Activated T-helper 2 cell treated with anti-CD3 and anti-CD28 coated beads, Interferon-gamma antibody, Interleukin-2, Interleukin-4, amounts not matched to agents 10 μg/mL and 5 μg/mL and 100 μg/mL, durations not matched to agents 14 hours and 24 hours and 36 hours (primary cell): ENCODE measurements at regions not wholly inside any gene's neighbourhood (a gene's known extent, or its start where the extent isn't known, plus 50 kb on each side); places are given as distances from the start of the nearest gene placed in this dataset.

Source experiments
- DNase-seq: peaks from one replicate; pipeline ENCODE4 v3.0.0; 2021; ENCODE audit warnings: low spot score
- H3K27ac Mint-ChIP-seq: one replicate; pipeline ENCODE4 v1.8.0; 2021; ENCODE audit warnings: mixed read lengths
- H3K27me3 Mint-ChIP-seq: one replicate; pipeline ENCODE4 v1.8.0; 2021; ENCODE audit warnings: low read depth, mixed read lengths
- H3K36me3 Mint-ChIP-seq: one replicate; pipeline ENCODE4 v1.8.0; 2021; ENCODE audit warnings: low read depth, mixed read lengths
- H3K4me1 Mint-ChIP-seq: one replicate; pipeline ENCODE4 v1.8.0; 2021; ENCODE audit warnings: low read depth, mixed read lengths
- H3K4me3 Mint-ChIP-seq: one replicate; pipeline ENCODE4 v1.8.0; 2021; ENCODE audit warnings: low read depth, mild to moderate bottlenecking, moderate library complexity, mixed read lengths
- H3K9me3 Mint-ChIP-seq: one replicate; pipeline ENCODE4 v1.8.0; 2021; ENCODE audit warnings: mixed read lengths
- intact Hi-C: fragments of 100-400 bp; cut with micrococcal nuclease; formaldehyde crosslinking; loops from one replicate; pipeline ENCODE4 v1.15.1; 2023

GRCh38 chr15:46411900-46412299 lies 777.1 kb downstream of the SQOR start:
- no peaks in the 10 kb centered on the region for H3K27me3 Mint-ChIP-seq
- peaks cover 26% of the 10 kb centered on the region for H3K9me3 Mint-ChIP-seq
- no peak overlapping the region for H3K27ac Mint-ChIP-seq
- no peaks in the 10 kb centered on the region for H3K36me3 Mint-ChIP-seq
- intact Hi-C loops = no loop called here
- no peak overlapping the region for H3K4me3 Mint-ChIP-seq
- no peaks in the 10 kb centered on the region for H3K4me1 Mint-ChIP-seq
- no peak for DNase-seq

- Mint-ChIP-seq H3K36me3 (no peaks in the 10 kb centered on the region), H3K9me3 (peaks cover 31% of the 10 kb centered on the region), H3K4me1 (no peaks in the 10 kb centered on the region), H3K27me3 (no peaks in the 10 kb centered on the region), H3K27ac (no peak overlapping the region), H3K4me3 (no peak overlapping the region)
- no peak for DNase-seq
- intact Hi-C loops = no loop called here
These were observed 779.0 kb downstream of the SQOR start for GRCh38 chr15:46413799-46414198.

DNA sequence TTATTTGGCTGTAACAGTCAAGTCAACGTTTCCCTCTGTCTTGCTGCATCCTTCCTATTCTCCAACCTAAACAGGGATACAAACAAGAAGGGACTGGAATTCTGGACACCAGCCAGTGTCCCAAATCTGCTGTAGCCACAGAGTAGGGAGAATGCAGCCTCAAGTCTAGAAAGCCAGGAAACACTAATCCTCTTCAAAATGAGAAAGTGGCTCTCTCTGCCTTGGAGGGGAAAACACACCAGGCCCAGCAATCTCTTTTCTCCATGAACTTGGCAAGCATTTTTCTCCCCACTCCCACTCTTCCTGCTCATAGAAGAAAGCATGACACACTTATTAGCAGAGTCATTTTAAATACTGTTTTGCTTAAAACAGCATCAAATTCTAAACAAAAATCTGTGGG lies 781.7 kb downstream of the SQOR start:
- DNase-seq = no peak
- Mint-ChIP-seq H3K36me3 (no peaks in the 10 kb centered on the region), H3K9me3 (peaks cover 28% of the 10 kb centered on the region), H3K4me1 (no peaks in the 10 kb centered on the region), H3K27ac (no peak overlapping the region), H3K27me3 (no peaks in the 10 kb centered on the region), H3K4me3 (no peak overlapping the region)
- intact Hi-C loops = no loop called here

- no peaks in the 10 kb centered on the region for H3K27me3 Mint-ChIP-seq
- intact Hi-C loops = no loop called here
- H3K36me3 Mint-ChIP-seq = no peaks in the 10 kb centered on the region
- no peak for DNase-seq
- H3K4me1 Mint-ChIP-seq = no peaks in the 10 kb centered on the region
- H3K4me3 Mint-ChIP-seq = no peak overlapping the region
- no peak overlapping the region for H3K27ac Mint-ChIP-seq
- peaks cover 33% of the 10 kb centered on the region for H3K9me3 Mint-ChIP-seq
These were observed 786.2 kb downstream of the SQOR start for GRCh38 chr15:46420990-46421389.

DNA sequence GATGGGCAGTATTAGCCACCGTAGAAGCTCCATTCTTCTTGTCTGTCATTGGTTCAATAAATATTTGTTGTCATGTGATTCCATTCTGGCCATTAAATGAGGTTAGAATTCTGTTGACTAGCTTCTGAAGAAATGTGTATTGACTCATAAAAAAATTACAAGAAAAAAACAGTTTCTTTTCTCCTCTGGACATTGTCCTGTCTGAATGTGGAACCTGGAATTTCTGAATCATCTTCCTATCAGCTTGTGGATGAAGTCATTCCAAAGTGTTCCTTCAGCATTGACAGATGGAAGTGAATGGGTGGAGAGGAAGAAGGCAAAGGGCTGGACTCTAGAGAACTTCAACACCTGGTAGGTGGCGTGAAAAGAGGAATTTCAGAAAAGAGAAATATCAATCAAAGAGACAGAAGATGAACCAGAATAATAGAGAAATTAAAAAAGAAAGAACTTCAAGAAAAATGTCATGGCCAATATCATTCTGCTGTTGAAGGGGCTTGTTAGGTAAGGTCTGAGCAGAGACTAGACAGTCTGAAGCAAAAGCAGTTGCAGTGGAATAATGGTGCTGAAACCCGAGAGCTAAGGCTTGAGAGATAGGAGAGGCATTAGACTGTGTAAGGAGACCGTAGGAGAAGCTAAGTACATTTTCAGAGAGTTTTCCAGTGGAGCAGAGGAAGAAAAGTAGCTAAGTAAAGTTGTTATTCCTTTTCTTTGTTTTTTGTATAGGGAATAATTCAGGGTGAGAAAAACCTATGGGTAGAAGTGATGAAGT lies 806.6 kb downstream of the SQOR start:
- no peaks in the 10 kb centered on the region for H3K27me3 Mint-ChIP-seq
- H3K9me3 Mint-ChIP-seq = peaks cover 40% of the 10 kb centered on the region
- H3K4me1 Mint-ChIP-seq = no peaks in the 10 kb centered on the region
- intact Hi-C loops = no loop called here
- DNase-seq = no peak
- H3K27ac Mint-ChIP-seq = no peak overlapping the region
- H3K36me3 Mint-ChIP-seq = no peaks in the 10 kb centered on the region
- no peak overlapping the region for H3K4me3 Mint-ChIP-seq

DNA sequence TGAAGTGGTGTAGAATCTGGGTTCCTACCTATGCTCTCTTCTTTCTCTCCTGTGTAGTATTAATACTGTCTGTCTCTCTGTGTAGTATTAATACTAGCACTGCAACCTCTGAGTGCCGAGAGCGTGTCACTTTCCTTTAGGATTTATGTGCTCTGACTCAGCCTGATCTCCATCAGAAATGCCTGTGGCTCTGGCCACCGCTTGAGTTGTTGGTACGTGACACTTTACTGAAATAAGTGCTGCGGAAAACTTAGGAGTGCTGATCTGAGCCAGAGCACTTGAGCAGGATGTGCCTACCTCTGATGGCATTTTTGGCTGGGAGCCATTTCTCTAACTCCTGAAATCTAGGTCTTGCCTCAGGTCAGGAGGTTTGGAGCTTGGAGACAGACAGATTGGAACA lies 807.4 kb downstream of the SQOR start:
- Mint-ChIP-seq H3K9me3 (peaks cover 36% of the 10 kb centered on the region), H3K27ac (no peak overlapping the region), H3K4me1 (no peaks in the 10 kb centered on the region), H3K27me3 (no peaks in the 10 kb centered on the region), H3K36me3 (no peaks in the 10 kb centered on the region), H3K4me3 (no peak overlapping the region)
- intact Hi-C loops = no loop called here
- DNase-seq = no peak

- Mint-ChIP-seq H3K9me3 (peaks cover 36% of the 10 kb centered on the region), H3K27ac (no peak overlapping the region), H3K27me3 (no peaks in the 10 kb centered on the region), H3K36me3 (no peaks in the 10 kb centered on the region), H3K4me3 (no peak overlapping the region), H3K4me1 (no peaks in the 10 kb centered on the region)
- intact Hi-C loops = no loop called here
- no peak for DNase-seq
These were observed 808.2 kb downstream of the SQOR start for GRCh38 chr15:46442901-46443590.

DNA sequence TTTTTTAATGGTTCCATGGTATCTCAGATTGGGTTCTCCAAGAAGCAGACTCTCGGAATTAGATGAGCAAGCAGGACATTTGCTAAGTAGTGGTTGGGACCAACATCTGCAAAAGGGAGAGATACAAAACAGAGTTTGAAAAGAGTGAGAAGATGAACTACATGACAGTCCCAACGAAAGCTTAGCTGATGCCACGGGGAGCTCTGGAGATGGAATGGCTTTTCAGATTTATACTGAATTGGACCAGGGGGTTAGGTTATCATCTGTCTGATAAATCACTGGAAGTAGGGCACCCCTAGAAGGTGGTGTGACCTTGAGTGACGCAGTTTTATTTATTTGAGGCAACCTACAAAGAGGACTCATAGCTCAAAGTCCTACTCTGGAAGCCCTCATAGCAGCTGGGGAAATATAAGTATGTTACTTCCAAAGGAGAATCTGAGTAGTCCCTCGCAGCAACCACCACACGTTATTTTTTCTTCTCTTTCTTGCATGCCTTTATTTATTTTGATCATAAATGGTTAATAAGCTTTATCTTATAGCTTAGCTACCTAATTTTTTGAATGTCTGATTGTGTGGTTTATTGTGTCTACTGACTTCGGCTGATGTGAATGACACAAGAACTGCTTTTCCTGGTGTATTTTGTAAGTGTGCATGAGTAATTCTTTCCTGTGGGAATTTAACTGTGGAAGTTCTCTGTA lies 815.4 kb downstream of the SQOR start:
- intact Hi-C loops = no loop called here
- Mint-ChIP-seq H3K4me3 (no peak overlapping the region), H3K4me1 (no peaks in the 10 kb centered on the region), H3K9me3 (peaks cover 37% of the 10 kb centered on the region), H3K27me3 (no peaks in the 10 kb centered on the region), H3K36me3 (no peaks in the 10 kb centered on the region), H3K27ac (no peak overlapping the region)
- no peak for DNase-seq

GRCh38 chr15:46450810-46451182 lies 816.0 kb downstream of the SQOR start:
- DNase-seq = no peak
- no peaks in the 10 kb centered on the region for H3K4me1 Mint-ChIP-seq
- H3K27ac Mint-ChIP-seq = no peak overlapping the region
- no peaks in the 10 kb centered on the region for H3K36me3 Mint-ChIP-seq
- peaks cover 32% of the 10 kb centered on the region for H3K9me3 Mint-ChIP-seq
- H3K4me3 Mint-ChIP-seq = no peak overlapping the region
- H3K27me3 Mint-ChIP-seq = no peaks in the 10 kb centered on the region
- intact Hi-C loops = no loop called here

DNA sequence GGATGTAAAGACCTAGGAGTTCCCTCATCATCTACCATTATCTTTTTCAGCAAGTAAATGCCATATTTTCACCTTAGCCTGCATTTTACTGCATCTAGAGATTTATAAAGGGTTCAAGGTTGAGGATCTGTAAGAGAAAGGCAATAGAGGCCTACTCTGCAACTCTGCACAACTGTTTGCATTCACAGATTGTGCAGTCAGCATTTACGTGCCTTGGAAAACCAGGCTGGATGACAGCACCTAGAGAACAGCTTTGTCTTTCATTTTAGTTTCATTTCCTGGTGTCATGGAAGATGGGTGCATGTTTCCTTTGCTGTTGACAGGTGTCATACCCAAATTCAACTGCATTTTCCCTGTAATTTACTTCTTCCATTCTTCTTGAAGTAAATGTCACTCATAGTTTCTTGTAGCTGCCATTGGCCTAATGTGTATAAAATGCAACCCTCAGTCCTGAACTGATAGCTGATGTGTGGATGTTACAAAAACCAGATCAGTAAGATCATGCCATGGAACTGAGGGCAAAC lies 817.5 kb downstream of the SQOR start:
- Mint-ChIP-seq H3K27me3 (no peaks in the 10 kb centered on the region), H3K9me3 (peaks cover 31% of the 10 kb centered on the region), H3K27ac (no peak overlapping the region), H3K36me3 (no peaks in the 10 kb centered on the region), H3K4me1 (no peaks in the 10 kb centered on the region), H3K4me3 (no peak overlapping the region)
- no peak for DNase-seq
- intact Hi-C loops = no loop called here

GRCh38 chr15:46456456-46456855 lies 821.6 kb downstream of the SQOR start:
- intact Hi-C loops = no loop called here

GRCh38 chr15:46460431-46461094 lies 825.7 kb downstream of the SQOR start:
- Mint-ChIP-seq H3K27ac (no peak overlapping the region), H3K9me3 (peaks cover 24% of the 10 kb centered on the region), H3K4me1 (no peaks in the 10 kb centered on the region), H3K27me3 (no peaks in the 10 kb centered on the region), H3K4me3 (no peak overlapping the region), H3K36me3 (no peaks in the 10 kb centered on the region)
- no peak for DNase-seq
- intact Hi-C loops = no loop called here

More at GRCh38 chr15:46456456-46456855, 821.6 kb downstream of the SQOR start:
- no peak for DNase-seq
- peaks cover 17% of the 10 kb centered on the region for H3K9me3 Mint-ChIP-seq
- H3K4me1 Mint-ChIP-seq = no peaks in the 10 kb centered on the region
- H3K36me3 Mint-ChIP-seq = no peaks in the 10 kb centered on the region
- H3K27me3 Mint-ChIP-seq = no peaks in the 10 kb centered on the region
- no peak overlapping the region for H3K4me3 Mint-ChIP-seq
- H3K27ac Mint-ChIP-seq = no peak overlapping the region
